ENCODE measurements at regions not wholly inside any gene's neighbourhood (a gene's known extent, or its start where the extent isn't known, plus 50 kb on each side); places are given as distances from the start of the nearest gene placed in this dataset.

DNA sequence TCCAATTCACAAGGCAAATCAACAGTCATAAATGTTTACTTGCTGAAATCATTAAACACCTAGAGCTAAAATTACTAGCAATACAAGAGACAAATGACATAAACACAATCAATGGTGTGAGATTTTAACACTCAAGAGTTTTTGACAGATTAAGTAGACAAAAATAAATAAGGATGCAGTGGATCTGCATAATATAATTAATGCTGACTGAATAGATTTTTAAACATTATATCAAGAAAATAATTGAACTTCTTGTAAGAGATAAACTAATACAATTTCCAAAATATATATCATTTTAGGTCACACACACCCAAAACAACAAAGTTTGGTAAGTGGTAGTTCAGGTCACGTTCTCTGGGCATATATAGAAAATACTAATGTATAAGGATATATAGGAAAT lies 322.6 kb upstream of the XYLT1 start:
- CTCF ChIA-PET (ENCODE audit: low intra/inter-chr PET ratio, low total read pairs), result no interaction called here
- Histone ChIP-seq H3K36me3 (replicated peaks in 1 of 2; ENCODE audit: control insufficient read depth in 1 of 2, insufficient read depth in 2 of 2, low read length in 2 of 2) (no peaks in the 10 kb centered on the region), H4K20me1 (ENCODE audit: insufficient read depth, low read length) (no peaks in the 10 kb centered on the region), H2AFZ (ENCODE audit: low read length) (no peak overlapping the region), H3K9me3 (ENCODE audit: low read length) (no peaks in the 10 kb centered on the region), H3K4me2 (ENCODE audit: low read depth, low read length) (no peak overlapping the region), H3K9ac (ENCODE audit: insufficient read depth, low read depth, low read length) (no peak overlapping the region), H3K4me1 (ENCODE audit: insufficient read depth, low read length) (no peaks in the 10 kb centered on the region), H3K27me3 (ENCODE audit: control insufficient read depth in 1 of 2, insufficient read depth in 2 of 2, low read length in 2 of 2) (no peaks in the 10 kb centered on the region; a peak in 1 of 5 replicates), H3K4me3 (replicated peaks in 1 of 3; ENCODE audit: insufficient read depth in 1 of 3, low read depth in 2 of 3, low read length in 3 of 3) (no peak overlapping the region), H3K27ac (ENCODE audit: extremely low read length, insufficient read depth, low read length) (no peak overlapping the region), H3K79me2 (ENCODE audit: insufficient read depth, low read length) (no peaks in the 10 kb centered on the region)
- peak; percentile 51; the same call in 1 of the 2 replicates for TF ChIP-seq MAFF (IDR thresholded peaks at IDR 0.05; ENCODE audit: low read depth, low read length)
- TF ChIP-seq EZH2 (conservative IDR thresholded peaks at IDR 0.05; ENCODE audit: low read depth, low read length), result no peak
- peak in 1 of 2 experiments; percentile 74; a peak in 3 of 4 replicates for TF ChIP-seq MAFK (conservative IDR thresholded peaks at IDR 0.05 in 1 of 2, IDR thresholded peaks at IDR 0.05 in 1 of 2; ENCODE audit: low read length in 2 of 2)
- no TSS peak for BruUV-seq (replicated peaks)
- in situ Hi-C loops (cut with HindIII; ENCODE audit: extremely low pct_ligation_motif_present, low pct_unique_long_range_greater_than_20kb) (no loop called here), intact Hi-C loops (cut with micrococcal nuclease; ENCODE audit: unreplicated experiment) (no loop called here)
- POLR2A ChIA-PET, result interaction anchor here (0.7 kb wide), 1 partner anchor 185 kb away, joined by 3 read pairs; no protein-coding TSS in a partner anchor
- WGBS (ENCODE audit: low lambda C conversion rate), result 1% methylated on average over 1 of the region's 1 CpG
- DNase-seq (ENCODE audit: low spot score) (no peak), ATAC-seq (no peak), FAIRE-seq (no peak)

DNA sequence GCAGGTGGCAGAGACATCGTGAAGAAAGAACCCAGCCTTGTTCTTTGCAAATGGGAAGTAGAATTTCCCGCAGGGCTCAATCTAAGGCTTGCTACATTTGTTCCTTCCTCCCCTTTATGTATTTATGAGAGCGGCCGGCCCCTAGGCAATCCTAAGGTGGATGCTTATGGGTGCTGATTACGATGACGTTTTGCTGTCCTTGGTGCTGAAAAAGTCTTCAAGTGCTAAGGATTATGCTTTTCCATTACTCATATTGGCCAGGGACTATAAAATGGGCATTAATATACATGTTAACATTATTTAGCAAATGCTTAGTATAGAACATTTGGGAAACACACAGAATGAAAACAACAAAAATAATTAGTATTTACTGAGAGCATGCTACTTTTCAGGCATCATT lies 313.3 kb upstream of the XYLT1 start:
- Histone ChIP-seq H3K4me2 (ENCODE audit: low read depth, low read length) (no peak overlapping the region), H3K79me2 (ENCODE audit: insufficient read depth, low read length) (no peaks in the 10 kb centered on the region), H3K27ac (ENCODE audit: extremely low read length, insufficient read depth, low read length) (no peak overlapping the region), H3K4me1 (ENCODE audit: insufficient read depth, low read length) (no peaks in the 10 kb centered on the region), H3K9me3 (ENCODE audit: low read length) (no peaks in the 10 kb centered on the region), H3K4me3 (replicated peaks in 1 of 3; ENCODE audit: insufficient read depth in 1 of 3, low read depth in 2 of 3, low read length in 3 of 3) (no peak overlapping the region), H3K36me3 (replicated peaks in 1 of 2; ENCODE audit: control insufficient read depth in 1 of 2, insufficient read depth in 2 of 2, low read length in 2 of 2) (no peaks in the 10 kb centered on the region), H3K9ac (ENCODE audit: insufficient read depth, low read depth, low read length) (no peak overlapping the region), H3K27me3 (ENCODE audit: control insufficient read depth in 1 of 2, insufficient read depth in 2 of 2, low read length in 2 of 2) (no peaks in the 10 kb centered on the region), H2AFZ (ENCODE audit: low read length) (no peak overlapping the region), H4K20me1 (ENCODE audit: insufficient read depth, low read length) (no peaks in the 10 kb centered on the region)
- CTCF ChIA-PET (ENCODE audit: low intra/inter-chr PET ratio, low total read pairs), result no interaction called here
- in situ Hi-C loops (cut with HindIII; ENCODE audit: extremely low pct_ligation_motif_present, low pct_unique_long_range_greater_than_20kb), result no loop called here
- POLR2A ChIA-PET, result no interaction called here
- no peak for FAIRE-seq
- intact Hi-C loops (cut with micrococcal nuclease; ENCODE audit: unreplicated experiment), result no loop called here
- 26% methylated on average over 6 of the region's 6 CpGs for WGBS (ENCODE audit: low lambda C conversion rate)
- TF ChIP-seq MIER2 (CRISPR knock-in tag; IDR thresholded peaks at IDR 0.05), result peak; percentile 96
- TF ChIP-seq, protein P1, sequence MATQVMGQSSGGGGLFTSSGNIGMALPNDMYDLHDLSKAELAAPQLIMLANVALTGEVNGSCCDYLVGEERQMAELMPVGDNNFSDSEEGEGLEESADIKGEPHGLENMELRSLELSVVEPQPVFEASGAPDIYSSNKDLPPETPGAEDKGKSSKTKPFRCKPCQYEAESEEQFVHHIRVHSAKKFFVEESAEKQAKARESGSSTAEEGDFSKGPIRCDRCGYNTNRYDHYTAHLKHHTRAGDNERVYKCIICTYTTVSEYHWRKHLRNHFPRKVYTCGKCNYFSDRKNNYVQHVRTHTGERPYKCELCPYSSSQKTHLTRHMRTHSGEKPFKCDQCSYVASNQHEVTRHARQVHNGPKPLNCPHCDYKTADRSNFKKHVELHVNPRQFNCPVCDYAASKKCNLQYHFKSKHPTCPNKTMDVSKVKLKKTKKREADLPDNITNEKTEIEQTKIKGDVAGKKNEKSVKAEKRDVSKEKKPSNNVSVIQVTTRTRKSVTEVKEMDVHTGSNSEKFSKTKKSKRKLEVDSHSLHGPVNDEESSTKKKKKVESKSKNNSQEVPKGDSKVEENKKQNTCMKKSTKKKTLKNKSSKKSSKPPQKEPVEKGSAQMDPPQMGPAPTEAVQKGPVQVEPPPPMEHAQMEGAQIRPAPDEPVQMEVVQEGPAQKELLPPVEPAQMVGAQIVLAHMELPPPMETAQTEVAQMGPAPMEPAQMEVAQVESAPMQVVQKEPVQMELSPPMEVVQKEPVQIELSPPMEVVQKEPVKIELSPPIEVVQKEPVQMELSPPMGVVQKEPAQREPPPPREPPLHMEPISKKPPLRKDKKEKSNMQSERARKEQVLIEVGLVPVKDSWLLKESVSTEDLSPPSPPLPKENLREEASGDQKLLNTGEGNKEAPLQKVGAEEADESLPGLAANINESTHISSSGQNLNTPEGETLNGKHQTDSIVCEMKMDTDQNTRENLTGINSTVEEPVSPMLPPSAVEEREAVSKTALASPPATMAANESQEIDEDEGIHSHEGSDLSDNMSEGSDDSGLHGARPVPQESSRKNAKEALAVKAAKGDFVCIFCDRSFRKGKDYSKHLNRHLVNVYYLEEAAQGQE (IDR thresholded peaks at IDR 0.05; ENCODE audit: borderline replicate concordance in 1 of 2, low read depth in 1 of 2, low read length in 2 of 2), result peak; percentile 58 to 94
- peak; percentile 52; the same call in 1 of the 2 replicates for TF ChIP-seq ATF1 (CRISPR knock-in tag; IDR thresholded peaks at IDR 0.05)
- no peak for TF ChIP-seq XRCC5 (optimal IDR thresholded peaks at IDR 0.05; ENCODE audit: low read length)
- TF ChIP-seq EHMT2 (IDR thresholded peaks at IDR 0.05; ENCODE audit: borderline replicate concordance, low read depth, low read length), result peak; percentile 93; the same call in 1 of the 2 replicates
- no peak for TF ChIP-seq ZNF678 (CRISPR knock-in tag; IDR thresholded peaks at IDR 0.05)
- TF ChIP-seq ZNF776 (CRISPR knock-in tag; IDR thresholded peaks at IDR 0.05), result no peak
- ATAC-seq, result no peak
- no TSS peak for BruUV-seq (replicated peaks)
- DNase-seq (ENCODE audit: low spot score), result peak; percentile 21

Measured in HepG2 (cell line).